Stimulated activated CD4-positive, alpha-beta T cell treated with anti-CD3 and anti-CD28 coated beads, Interleukin-1b, Interleukin-23, amount 100 ng/mL, for 24 hours (primary cell): ENCODE measurements at regions not wholly inside any gene's neighbourhood (a gene's known extent, or its start where the extent isn't known, plus 50 kb on each side); places are given as distances from the start of the nearest gene placed in this dataset.

Source experiments
- DNase-seq, 4 experiments: peaks; one replicate each; pipeline ENCODE4 v3.0.0-alpha.2; 2020; ENCODE audit warnings: low read depth in 4 of 4, low spot score in 1 of 4

DNA sequence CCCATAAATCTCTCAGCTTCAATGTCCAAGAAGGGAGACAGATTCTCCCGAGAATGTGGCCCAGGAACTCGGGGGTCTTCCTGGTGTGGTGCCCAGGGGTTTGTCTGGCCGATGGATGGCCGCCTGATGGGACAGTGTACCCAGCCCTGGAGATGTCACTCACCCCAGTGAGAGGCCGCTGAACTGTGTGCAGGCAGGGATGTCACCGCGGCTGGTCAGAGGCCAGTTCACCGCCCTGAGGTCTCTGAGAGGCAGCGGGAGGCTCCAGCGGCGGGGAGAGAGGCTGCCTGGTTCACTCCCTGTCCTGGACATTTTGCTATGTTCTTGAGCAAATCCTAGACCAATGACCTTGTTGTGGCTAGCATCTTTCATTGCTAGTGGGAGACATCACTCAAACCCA lies 1349.5 kb downstream of the BRD1 start:
- DNase-seq: no peak

DNA sequence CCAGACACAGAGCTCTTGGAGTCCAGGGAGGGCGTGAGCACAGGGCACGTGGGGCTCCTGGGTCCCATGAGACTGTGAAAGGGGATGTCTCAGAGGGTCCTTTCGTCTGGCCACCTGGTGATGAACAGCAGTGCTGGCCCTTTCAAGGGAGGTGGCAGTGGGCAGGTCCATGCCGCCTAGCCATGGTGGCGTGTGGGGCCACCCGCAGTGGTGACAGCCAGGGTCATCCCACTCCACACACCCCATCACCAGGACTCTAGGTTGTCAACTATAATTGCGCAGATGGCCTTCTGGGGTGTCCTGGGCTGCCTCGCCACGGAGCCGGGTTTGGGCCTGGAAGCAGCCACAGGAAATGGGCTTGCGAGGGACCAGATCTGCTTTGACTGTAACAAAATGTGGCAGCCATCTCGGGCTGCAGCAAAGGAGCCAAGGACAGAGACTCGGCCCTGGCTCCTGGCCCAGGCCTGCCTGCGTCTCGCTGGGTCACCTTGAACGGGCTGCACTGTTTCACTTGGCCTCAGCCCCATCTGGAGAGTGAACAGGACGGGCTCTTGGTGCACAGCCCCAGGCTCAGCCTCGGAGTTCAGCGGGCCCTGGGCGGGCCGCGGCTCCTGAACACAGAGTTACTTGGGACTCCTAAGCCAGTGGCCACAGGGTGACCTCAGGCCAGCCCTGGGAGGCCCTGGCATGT lies 1350.5 kb downstream of the BRD1 start:
- DNase-seq: no peak

DNA sequence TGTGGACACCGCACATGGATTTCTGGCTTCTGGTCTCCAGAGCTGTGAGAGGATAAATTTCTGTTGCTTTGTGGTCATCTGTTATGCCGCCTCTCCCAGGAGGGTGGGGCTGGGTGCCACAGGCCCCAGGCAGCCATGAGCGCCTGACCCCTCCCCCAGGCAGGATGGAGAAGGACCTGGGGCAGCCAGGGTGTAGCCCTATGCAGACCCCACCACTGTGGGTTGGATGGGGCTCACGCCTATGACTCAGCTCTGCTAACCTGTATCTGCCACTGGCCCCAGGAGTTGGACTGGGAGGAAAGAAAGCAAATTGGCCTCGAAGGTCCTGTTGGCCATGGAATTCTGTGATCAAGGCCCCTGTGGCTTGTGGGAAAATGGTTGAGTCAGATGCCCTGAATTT lies 1351.1 kb downstream of the BRD1 start:
- DNase-seq: no peak

DNA sequence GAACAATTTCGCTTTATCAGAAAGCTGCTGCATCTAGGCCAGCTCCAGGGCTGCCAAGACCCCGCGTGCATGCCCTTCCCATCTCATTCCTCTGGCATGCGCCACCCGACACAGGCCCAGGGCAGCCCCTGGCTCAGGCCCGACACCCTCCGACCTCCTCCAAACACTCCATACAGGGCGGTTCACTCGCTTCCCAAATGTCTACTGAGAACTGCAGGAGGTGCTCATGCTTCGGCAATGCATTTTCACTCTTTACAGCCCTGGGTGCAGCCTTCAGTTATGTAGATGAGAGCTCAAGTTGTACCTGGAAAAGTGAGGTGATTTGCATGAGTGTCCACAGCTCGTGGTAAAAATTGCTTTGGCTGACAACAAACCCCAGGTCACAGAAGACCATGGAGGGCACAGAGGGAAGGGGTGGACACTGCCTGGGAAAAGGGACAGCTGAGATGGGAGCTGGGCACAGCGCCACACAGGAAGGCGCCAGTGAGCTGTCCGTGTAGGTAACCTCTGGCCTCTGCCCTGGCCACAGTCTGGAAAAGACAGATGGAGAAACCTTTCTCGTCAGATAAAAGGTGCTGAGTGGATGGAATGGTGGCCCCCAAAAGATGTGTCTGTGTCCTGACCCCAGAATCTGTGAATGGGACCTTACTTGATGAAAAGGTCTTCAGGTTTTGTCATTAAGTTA lies 1351.9 kb downstream of the BRD1 start:
- no peak for DNase-seq

DNA sequence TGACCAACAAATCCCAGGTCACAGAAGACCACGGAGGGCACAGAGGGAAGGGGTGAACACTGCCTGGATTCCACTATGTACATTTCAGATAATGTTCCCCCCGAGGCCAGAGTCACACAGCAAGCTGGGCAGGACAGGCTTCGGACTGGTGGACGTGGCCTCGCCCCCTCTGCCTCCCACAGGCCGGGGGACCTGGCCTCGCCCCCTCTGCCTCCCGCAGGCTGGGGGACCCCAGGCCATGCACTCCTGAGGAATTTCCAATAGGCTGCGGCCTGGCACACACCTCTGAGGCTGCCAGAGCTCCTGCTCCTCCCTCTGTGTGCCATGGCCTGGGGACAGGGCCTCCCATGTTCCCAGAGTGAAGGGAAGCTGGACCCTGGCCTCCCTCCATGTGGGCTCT lies 1352.8 kb downstream of the BRD1 start:
- no peak for DNase-seq

DNA sequence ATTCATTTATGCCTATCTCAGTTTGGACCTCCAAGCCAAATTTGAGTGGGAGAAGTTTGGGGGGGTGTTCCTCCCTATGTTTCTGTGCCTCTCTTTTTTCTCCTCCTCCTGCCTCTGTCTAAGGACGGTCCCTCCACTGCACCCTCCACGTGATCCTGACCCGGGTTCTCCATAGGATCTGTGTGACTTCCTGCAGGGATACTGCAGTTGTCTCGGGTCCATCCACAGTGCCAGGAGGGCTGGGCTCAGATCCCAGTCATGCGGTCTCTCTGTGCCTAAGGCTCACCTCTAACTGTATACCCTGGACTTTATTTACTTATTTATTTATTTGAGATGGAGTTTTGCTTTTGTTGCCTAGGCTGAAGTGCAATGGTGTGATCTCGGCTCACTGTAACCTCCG lies 1354.5 kb downstream of the BRD1 start:
- DNase-seq: no peak

DNA sequence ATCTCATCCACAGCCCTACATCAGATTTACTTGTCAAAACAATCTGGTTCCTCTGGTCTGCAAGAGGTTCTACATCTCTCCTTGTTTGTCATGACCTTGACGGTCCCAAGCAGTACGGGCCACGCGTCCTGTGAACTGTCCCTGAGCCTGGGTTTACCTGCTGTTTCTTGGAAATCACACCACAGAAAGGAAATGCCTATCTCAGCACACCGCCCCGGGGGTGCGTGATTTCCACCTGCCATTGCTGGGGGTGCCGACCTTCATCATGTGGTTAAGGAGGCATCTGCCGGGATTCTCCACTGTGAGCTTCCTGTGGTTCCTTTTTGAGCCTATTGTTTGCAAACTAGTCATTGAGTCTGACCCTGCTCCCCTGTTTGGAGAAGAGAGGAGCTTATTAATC lies 1363.4 kb downstream of the BRD1 start:
- no peak for DNase-seq

DNA sequence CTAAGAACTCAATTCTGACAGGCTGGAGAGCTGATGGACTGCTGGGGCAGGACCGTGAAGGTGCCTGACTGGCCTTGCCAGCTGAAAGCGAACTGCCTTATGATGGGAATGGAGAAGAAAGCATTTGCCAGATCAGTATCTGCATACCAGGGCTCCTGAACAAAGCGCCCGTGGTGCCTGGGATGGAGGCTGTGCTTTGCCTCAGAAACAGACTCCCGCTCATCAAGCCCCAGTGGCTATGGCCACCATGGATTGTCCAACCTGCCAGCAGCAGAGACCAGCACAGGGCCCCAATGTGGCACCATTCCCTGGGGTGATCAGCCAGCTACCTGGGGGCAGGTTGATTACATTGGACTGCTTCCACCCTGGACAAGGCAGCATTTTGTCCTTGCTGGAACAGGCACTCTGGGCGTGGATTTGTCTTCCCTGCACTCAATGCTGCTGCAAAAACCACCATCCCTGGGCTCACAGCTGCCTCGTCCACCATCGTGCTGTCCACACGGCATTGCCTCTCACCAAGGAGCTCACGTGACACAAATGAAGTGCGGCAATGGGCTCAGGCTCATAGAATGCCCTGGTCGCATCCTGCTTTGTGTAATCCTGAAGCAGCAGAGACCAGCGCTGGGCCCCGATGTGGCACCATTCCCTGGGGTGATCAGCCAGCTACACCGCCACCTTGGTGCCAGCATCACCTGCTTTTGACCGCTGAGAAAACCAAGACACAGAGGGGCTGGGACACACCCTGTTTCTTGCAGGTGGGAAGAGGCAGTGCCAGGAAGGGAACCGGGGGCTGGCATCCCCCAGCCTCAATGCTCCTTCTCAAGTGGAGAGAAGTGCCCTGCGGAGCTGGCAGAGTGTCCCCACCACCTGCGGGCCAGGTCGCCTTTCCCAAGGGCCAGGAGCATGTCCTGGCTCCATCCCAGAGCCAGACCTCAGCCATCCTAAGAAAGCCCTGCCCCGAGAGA lies 1367.5 kb downstream of the BRD1 start:
- no peak for DNase-seq

DNA sequence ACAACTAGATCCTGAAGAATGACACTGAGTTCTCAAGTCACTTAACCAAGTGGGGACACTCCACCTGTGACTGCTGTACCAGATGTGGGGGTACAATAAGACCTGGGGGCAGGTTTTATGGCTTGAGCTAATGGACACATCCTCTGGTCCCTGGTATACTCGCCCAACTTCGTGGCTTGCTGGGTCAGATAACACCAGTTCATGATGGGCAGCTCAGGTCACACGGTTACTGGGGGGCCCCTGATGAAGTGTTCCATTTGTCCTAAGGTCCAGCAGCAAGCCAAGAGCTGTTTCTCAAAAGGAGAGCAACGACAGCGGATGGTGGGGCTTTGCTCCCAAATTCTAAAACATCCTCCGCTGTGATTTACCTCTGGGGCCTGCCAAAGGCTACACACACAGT lies 1368.4 kb downstream of the BRD1 start:
- DNase-seq: no peak

DNA sequence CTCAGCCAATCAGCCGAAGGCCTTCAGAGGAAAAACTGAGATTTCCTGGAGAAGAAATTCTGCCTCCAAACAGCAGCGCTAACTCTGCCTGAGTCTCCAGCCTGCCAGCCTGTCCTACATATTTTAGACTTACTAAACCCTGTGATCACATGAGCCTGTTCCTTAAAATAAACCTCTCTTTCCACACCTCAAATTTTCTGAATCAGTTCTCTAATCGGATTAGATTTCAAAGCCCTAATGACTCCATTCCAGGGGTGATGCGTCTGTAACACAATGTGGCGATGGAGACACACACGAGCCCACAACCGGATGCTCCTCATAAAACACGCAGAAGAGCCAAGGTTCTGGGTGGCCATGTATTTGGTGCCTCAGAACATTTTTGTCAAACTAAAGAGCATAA lies 1371.2 kb downstream of the BRD1 start:
- no peak for DNase-seq

DNA sequence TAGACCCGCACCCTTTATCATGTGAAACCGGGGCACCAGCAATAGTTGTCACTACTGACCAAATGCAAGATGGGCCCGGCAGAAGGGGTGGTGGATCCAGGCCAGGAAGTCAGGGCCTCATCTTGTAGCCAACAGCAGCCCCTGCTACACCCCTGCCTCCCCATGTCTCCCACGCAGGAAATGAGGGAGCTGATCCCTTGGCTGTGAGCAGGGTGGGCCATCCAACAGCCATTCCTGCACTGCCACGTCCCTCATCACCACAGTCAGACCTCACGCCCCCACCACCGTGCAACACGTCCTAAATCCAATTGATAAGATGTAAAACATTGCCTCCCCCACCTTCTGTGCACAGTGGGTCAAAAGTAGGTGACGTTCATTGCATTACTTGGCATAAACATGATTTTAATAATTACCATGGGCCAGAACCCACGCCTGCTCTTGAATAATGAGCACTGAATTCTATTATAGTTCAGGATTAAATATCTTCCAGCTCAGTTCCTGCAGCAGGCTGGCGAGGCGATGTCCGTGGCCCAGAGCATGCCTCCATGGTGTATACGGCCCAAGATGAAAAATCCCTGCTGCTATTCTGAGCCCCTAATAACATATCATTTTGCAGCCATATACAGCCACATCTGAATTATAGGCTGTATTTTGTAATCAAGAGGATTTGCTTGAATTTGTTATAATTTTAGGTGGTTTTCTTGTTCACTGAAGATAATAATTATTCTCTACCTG lies 1373.8 kb downstream of the BRD1 start:
- no peak for DNase-seq

DNA sequence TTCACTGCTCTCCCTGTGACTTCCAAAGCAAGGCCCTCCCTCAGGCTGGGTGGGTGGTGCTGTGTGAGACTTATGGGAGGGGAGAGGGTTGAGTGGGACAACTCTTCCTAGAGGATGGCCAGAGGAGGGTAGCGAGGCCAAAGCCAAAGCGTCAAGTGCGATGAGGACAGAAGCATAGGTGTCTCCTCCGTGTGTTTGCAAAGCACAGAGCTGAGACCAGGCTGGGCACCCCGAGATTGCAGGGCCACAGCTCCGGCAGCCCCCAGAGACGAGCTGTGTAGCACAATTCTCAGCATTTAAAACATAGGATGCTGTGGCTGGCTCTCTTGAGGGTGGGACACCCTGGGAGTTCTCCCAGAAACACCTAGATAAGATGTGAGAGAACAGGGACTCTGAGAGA lies 1374.5 kb downstream of the BRD1 start:
- no peak for DNase-seq

DNA sequence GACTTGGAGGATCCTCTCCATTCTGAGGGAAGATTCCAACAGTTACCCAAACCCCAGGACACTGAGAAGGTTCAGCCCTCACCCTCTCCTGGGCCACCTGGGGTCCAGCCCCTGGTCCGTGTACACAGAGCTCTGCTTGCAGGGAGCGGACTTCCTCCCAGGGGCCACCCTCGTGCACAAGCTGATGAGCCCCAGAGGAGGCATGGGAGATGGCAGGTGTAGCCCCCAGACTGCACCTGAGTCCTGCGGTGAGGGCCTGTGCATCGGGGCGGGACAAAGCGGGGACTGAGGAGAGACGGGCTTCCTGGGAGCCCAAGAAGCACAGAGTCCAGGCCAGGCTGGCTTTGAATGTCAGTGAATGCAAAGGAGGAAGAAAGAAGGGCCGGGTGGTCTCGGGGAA lies 1374.9 kb downstream of the BRD1 start:
- DNase-seq: no peak

DNA sequence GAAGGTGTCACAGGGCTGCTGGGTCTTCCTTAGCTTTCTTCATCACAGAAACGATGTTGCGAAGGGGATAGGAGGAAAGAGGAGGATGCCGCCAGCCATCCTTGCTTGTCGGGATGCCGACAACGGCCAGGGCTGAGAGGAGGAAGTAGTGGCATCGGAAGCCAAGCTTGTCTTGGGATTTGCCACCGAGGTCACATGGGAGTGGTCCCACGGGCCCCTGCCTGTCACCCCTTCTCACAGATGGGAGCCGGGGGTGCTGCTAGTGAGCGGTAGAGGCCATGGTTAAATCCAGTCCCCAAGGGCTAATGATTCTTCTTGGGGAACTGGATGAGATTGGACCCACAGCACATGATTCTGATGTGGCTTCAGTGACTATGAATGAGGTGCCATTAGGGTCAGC lies 1375.8 kb downstream of the BRD1 start:
- DNase-seq: no peak

DNA sequence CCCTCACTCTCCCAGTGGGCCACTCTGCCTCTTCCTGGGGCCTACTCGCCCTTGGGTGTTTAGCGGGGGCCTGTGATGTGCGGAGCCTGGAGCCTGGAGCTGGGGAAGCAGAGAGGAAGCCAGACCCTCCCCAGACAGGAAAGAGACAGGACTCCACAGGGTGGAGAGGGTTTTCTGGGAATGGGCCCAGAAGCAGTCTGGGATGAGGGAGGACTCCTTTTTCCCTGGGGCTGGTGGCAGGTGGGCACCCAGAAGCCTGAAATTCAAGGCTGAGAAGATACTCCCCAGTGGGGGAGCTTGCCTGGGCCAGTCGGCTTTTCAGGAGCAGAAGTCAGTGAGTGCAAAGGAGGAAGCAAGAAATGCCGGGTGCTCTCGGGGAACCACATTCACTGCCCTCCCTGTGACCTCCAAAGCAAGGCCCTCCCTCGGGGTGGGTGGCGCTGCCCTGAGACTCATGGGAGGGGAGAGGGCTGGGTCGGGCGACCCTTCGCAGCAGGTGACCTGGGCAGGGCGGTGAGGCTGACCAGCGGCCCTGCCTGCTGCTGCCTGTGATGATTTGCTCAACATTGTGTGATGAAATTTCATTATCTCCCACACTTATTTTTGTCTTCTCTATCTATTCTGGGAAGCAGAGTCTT lies 1377.4 kb downstream of the BRD1 start:
- no peak for DNase-seq

DNA sequence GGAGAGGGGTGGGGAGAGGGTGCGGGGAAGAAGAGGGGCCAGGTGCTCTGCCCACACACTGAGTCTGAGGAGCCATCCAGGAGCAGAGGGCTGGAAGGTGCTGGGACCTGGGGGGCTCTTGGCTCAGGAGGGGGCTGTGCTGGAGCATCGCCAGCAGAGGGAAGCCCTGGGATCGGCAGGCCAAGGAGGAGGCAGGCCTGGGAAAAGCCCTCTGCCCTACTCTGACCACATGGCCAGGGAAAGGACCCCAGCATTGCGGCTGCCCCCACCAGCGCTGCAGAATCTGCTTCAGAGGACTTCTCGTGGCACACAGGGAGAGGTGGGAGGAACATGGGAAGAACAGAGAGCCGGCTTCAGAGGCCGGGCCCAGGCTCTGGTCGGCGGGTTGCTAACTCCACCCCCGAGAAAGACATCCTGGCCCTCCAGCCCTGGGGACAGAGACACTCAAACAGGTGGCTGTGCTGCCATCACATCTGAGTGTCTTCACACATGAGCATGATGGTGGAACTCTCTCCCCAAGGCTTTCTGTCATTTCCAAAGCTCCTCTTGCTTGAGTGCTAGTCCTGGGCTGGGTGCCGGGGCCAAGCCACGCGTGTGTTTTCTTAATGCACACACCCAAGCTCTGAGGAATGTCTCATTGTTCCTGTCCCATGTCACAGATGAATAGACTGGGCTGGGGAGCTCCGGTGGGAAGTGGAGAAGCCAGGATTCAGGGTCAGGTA lies 1378.0 kb downstream of the BRD1 start:
- DNase-seq: no peak

DNA sequence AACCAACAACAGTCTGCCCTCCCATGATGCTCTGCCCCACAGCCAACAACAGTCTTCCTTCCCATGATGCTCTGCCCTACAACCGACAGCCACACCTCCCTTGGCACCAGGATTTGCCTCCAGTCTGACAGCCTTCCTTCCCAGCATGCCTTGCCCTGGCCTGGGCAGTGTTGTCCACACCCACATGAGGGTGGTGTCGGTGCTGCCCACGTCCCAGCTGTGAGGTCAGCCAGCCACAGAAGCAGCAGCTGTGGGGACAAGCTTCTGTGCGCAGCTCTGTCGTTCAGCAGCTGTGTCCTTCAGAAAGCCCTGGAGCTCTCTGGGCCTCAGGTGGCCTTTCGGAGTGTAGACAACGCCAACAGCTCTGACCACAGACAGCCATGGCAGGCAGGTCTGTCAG lies 1378.9 kb downstream of the BRD1 start:
- no peak for DNase-seq

DNA sequence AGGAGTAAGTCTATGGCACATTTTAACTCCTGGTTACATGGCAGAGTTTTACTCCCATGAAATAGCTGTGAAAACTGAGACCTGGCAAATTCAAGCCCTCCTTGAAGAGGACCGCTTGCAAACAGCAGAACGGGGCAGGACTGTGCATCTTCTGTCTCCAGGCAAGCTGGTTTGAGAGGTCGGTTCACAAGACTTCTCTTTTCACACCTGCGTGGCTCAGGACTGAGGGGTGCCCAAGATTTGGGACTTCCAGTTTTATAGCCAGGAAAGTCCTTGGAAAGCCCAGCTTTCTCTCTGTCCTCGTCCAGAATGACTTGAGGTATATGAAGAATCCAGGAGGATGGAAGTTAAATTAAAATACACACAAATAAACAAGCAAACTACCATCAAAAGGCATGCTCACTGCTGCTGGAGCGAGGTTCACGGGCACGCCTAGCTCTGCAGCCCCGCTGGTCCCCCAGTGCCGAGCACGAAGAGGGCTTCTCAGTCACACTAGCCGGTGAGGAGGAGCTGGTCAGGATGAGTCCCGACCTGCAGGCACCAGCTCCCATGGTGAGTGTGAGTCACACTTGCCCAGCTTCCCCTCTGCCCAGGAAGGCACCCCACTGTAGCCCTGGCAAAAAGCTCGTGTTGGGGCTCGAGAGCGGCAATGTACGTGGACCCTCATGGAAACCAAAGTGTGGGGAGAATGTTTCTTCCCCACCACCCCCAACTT lies 1382.4 kb downstream of the BRD1 start:
- no peak for DNase-seq

DNA sequence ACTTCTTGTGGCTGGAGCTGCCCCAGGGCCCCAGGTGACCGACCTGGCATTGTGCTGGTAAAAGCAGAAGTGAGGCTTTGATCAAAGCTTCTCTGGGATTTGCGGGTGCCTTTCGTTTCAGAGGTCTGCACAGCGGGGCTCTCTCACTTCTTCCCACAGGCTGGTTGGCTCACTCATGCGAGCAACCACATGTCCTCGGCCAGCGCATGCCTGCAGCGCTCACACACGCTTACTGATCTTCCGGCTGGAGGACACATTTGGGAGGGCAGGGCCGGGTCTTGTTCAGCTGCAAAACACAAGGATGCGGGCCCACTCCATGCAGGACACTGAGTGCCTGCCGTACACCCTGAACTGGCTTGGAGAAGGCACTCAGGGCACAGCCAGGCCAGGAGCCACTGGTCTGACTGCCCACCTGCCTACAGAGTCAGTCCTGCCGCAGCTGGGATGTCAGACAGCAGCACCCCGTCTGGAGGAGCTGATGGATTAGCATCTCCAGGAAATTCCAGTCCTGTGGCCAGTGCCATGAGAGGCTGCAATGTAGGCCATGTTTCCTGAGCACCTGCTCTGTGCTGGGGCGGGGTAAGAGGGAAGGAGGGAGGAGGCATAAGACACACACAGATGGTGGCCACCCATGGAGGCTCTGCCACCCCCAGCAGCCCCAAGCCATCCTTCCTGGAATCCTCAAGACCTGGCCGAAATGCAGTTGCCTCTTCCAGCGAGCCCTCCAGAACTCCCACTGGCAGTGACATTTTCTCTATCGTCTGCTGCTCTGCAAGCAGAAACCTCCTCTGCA lies 1383.2 kb downstream of the BRD1 start:
- DNase-seq: no peak
